HCT116 (cell line): ENCODE measurements at regions not wholly inside any gene's neighbourhood (a gene's known extent, or its start where the extent isn't known, plus 50 kb on each side); places are given as distances from the start of the nearest gene placed in this dataset.

ENCODE experiments used
- ATAC-seq: fragments of 200-7000 bp; cut with Tn5 transposase; 2 replicates; pipeline ENCODE4 v1.9.1; 2020; ENCODE audit warnings: mild to moderate bottlenecking, moderate library complexity
- BruUV-seq: library from RNA; stranded (reverse); fragments of 400-500 nt; replicated peaks from 2 replicates; lab custom pipeline; 2021; lab: Mats Ljungman, UMichigan
- CTCF ChIA-PET: fragments of 300-600 bp; sonication (Branson Sonifier 250); formaldehyde crosslinking; loops from one replicate; lab custom pipeline; 2021; ENCODE audit warnings: antibody characterized with exemption; lab: Charles Lee
- POLR2A ChIA-PET: fragments of 300-600, 350-600 bp; sonication (Branson Sonifier 250); formaldehyde crosslinking; loops from one replicate; lab custom pipeline; 2021; ENCODE audit warnings: antibody characterized with exemption; lab: Charles Lee
- RAD21 ChIA-PET, 2 experiments: fragments of 300-600 bp; sonication (Branson Sonifier 250); formaldehyde crosslinking; loops; one replicate each; lab custom pipeline; 2023; ENCODE audit warnings: low total read pairs in 2 of 2; ENCODE audit not compliant: uncharacterized antibody in 2 of 2, unreplicated experiment in 2 of 2, low non-redundant PET in 1 of 2; lab: Charles Lee
- DNase-seq: peaks from one replicate; pipeline ENCODE4 v3.0.0-alpha.2; 2010; ENCODE audit warnings: low read depth, low spot score
- H2AFZ ChIP-seq: fragments of 200-600 bp; shearing (Covaris generic), sonication (generic); 2 replicates; pipeline ENCODE4 v1.6.1; 2017; ENCODE audit warnings: low read depth, mixed run types, mixed read lengths, antibody characterized with exemption, low read length; ENCODE audit not compliant: poor library complexity, severe bottlenecking
- H3K27ac ChIP-seq: 2 replicates; pipeline ENCODE4 v1.5.1; 2012; ENCODE audit warnings: low read depth, low read length
- H3K27me3 ChIP-seq: fragments of 200-600 bp; sonication (generic); 2 replicates; pipeline ENCODE4 v1.6.1; 2016; ENCODE audit warnings: mixed run types, low read length, mixed read lengths; ENCODE audit not compliant: insufficient read depth
- H3K36me3 ChIP-seq, 2 experiments: fragments of 200-500 bp in 1 of 2; fragments of 200-600 bp in 1 of 2; sonication (Bioruptor generic) in 1 of 2; sonication (generic) in 1 of 2; 2 replicates each; pipeline versions ENCODE4 v1.5.1 to v1.6.1; 2014 to 2016; ENCODE audit warnings: low read length in 2 of 2, inconsistent platforms in 1 of 2, mixed read lengths in 1 of 2, mixed run types in 1 of 2; ENCODE audit not compliant: insufficient read depth in 2 of 2, control insufficient read depth in 1 of 2
- H3K4me1 ChIP-seq, 2 experiments: fragments of 200-600 bp in 1 of 2; sonication (generic) in 1 of 2; 2 replicates each; pipeline versions ENCODE4 v1.5.1 to v1.6.1; 2012 to 2017; ENCODE audit warnings: low read length in 2 of 2, inconsistent platforms in 1 of 2, mild to moderate bottlenecking in 1 of 2, mixed read lengths in 1 of 2, mixed run types in 1 of 2, moderate library complexity in 1 of 2; ENCODE audit not compliant: insufficient read depth in 2 of 2, control insufficient read depth in 1 of 2
- H3K4me2 ChIP-seq: fragments of 200-600 bp; sonication (generic); 2 replicates; pipeline ENCODE4 v1.6.1; 2017; ENCODE audit warnings: mixed run types, low read length, mixed read lengths
- H3K4me3 ChIP-seq, 2 experiments: fragments of 200-600 bp in 1 of 2; sonication (generic) in 1 of 2; replicated peaks in 1 of 2; 2 replicates each; pipeline ENCODE4 v1.5.1; 2011 to 2016; ENCODE audit warnings: low read length in 2 of 2, control low read depth in 1 of 2, low read depth in 1 of 2, mild to moderate bottlenecking in 1 of 2, mixed read lengths in 1 of 2, mixed run types in 1 of 2
- H3K79me2 ChIP-seq: fragments of 200-600 bp; sonication (generic); 2 replicates; pipeline ENCODE4 v1.6.1; 2017; ENCODE audit warnings: mild to moderate bottlenecking, mixed run types, low read length, moderate library complexity, mixed read lengths; ENCODE audit not compliant: insufficient read depth
- H3K9ac ChIP-seq: fragments of 200-600 bp; sonication (generic); 2 replicates; pipeline ENCODE4 v1.6.1; 2016; ENCODE audit warnings: low read length, mixed read lengths
- H3K9me2 ChIP-seq: fragments of 200-600 bp; sonication (generic), shearing (Covaris generic); 2 replicates; pipeline ENCODE4 v1.6.1; 2017; ENCODE audit warnings: mixed run types, mild to moderate bottlenecking, moderate library complexity; ENCODE audit not compliant: insufficient read depth
- H3K9me3 ChIP-seq, 2 experiments: fragments of 200-500 bp in 1 of 2; fragments of 200-600 bp in 1 of 2; sonication (Bioruptor generic) in 1 of 2; sonication (generic) in 1 of 2; 2 replicates each; pipeline ENCODE4 v1.6.1; 2014 to 2017; ENCODE audit warnings: low read length in 2 of 2, mixed read lengths in 2 of 2, inconsistent platforms in 1 of 2, low read depth in 1 of 2, mild to moderate bottlenecking in 1 of 2, mixed run types in 1 of 2, moderate library complexity in 1 of 2; ENCODE audit not compliant: control insufficient read depth in 1 of 2, insufficient read depth in 1 of 2
- H4K20me1 ChIP-seq: fragments of 200-600 bp; sonication (generic), shearing (Covaris generic); 2 replicates; pipeline ENCODE4 v1.6.1; 2017; ENCODE audit warnings: mixed run types, mild to moderate bottlenecking, moderate library complexity; ENCODE audit not compliant: insufficient read depth
- EGR1 ChIP-seq: IDR thresholded peaks from 2 replicates; pipeline ENCODE4 v1.6.1; 2012; ENCODE audit warnings: low read depth
- ELF1 ChIP-seq: IDR thresholded peaks from 2 replicates; pipeline ENCODE4 v1.6.1; 2012; ENCODE audit warnings: low read depth, borderline replicate concordance
- FOSL1 ChIP-seq: IDR thresholded peaks from 2 replicates; pipeline ENCODE4 v1.6.1; 2012; ENCODE audit warnings: low read depth
- POLR2A ChIP-seq: IDR thresholded peaks from 2 replicates; pipeline ENCODE4 v1.7.0; 2011; ENCODE audit warnings: borderline replicate concordance; ENCODE audit not compliant: insufficient read depth, insufficient read length; ENCODE audit errors: extremely low read depth
- POLR2AphosphoS5 ChIP-seq: IDR thresholded peaks from 2 replicates; pipeline ENCODE4 v1.6.1; 2011; ENCODE audit warnings: mild to moderate bottlenecking, low read depth, low read length, moderate library complexity
- REST ChIP-seq: IDR thresholded peaks from 2 replicates; pipeline ENCODE4 v1.6.1; 2012; ENCODE audit warnings: low read depth
- SIN3A ChIP-seq: IDR thresholded peaks from 2 replicates; pipeline ENCODE4 v1.6.1; 2012; ENCODE audit warnings: low read depth
- SRF ChIP-seq: IDR thresholded peaks from 2 replicates; pipeline ENCODE4 v1.6.1; 2012; ENCODE audit warnings: low read depth
- TCF7L2 ChIP-seq: IDR thresholded peaks from 2 replicates; pipeline ENCODE4 v1.7.0; 2011; ENCODE audit warnings: borderline replicate concordance, inconsistent platforms; ENCODE audit not compliant: insufficient read depth, insufficient read length; ENCODE audit errors: extremely low read depth
- ZFX ChIP-seq: fragments of 450-650 bp; IDR thresholded peaks from 2 replicates; pipeline ENCODE4 v1.6.1; 2017
- ZNF274 ChIP-seq: fragments of 200-500 bp; sonication (Bioruptor generic); IDR thresholded peaks from 2 replicates; pipeline ENCODE4 v1.6.1; 2014; ENCODE audit warnings: mild to moderate bottlenecking, low read depth, low read length, inconsistent platforms
- intact Hi-C: fragments of 100-400 bp; cut with micrococcal nuclease; formaldehyde crosslinking; loops from 2 replicates; pipeline ENCODE4 v1.10.0; 2022
- TF ChIP-seq, protein P1 (sequence below): IDR thresholded peaks from 2 replicates; pipeline ENCODE4 v1.6.1; 2011; ENCODE audit warnings: mild to moderate bottlenecking, low read length, moderate library complexity; ENCODE audit not compliant: insufficient replicate concordance; ENCODE audit errors: extremely low read depth

GRCh38 chr7:63041786-63042185 is 956.9 kb upstream of the ZNF722 start:
- H3K27ac ChIP-seq = no peak overlapping the region
- no peak overlapping the region for H2AFZ ChIP-seq
- ChIA-PET RAD21 (no interaction called here), CTCF (no interaction called here), POLR2A (no interaction called here)
- no peak for ATAC-seq
- H3K36me3 ChIP-seq = no peaks in the 10 kb centered on the region
- no peaks in the 10 kb centered on the region for H3K9me2 ChIP-seq
- DNase-seq = no peak
- BruUV-seq = no TSS peak
- H3K79me2 ChIP-seq = no peaks in the 10 kb centered on the region
- no peak overlapping the region for H3K9ac ChIP-seq
- TF ChIP-seq SRF (no peak), ZFX (no peak)
- intact Hi-C loops = no loop called here
- no peaks in the 10 kb centered on the region for H3K4me1 ChIP-seq
- no peaks in the 10 kb centered on the region for H3K27me3 ChIP-seq
- peaks cover 0 to 36% of the 10 kb centered on the region in 2 experiments; a peak in 2 of 4 replicates for H3K9me3 ChIP-seq
- no peaks in the 10 kb centered on the region for H4K20me1 ChIP-seq
- no peak overlapping the region for H3K4me2 ChIP-seq
- no peak overlapping the region for H3K4me3 ChIP-seq

GRCh38 chr7:63042730-63043511 is 955.7 kb upstream of the ZNF722 start:
- H3K4me1 ChIP-seq = no peaks in the 10 kb centered on the region
- POLR2A ChIA-PET = no interaction called here
- RAD21 ChIA-PET = no interaction called here
- no peak overlapping the region for H2AFZ ChIP-seq
- no peaks in the 10 kb centered on the region for H3K79me2 ChIP-seq
- no peaks in the 10 kb centered on the region for H3K9me2 ChIP-seq
- no peak overlapping the region for H3K9ac ChIP-seq
- H3K9me3 ChIP-seq = peaks cover 0 to 35% of the 10 kb centered on the region in 2 experiments; a peak in 2 of 4 replicates
- no peak overlapping the region for H3K4me3 ChIP-seq
- intact Hi-C loops = no loop called here
- TF ChIP-seq EGR1 (no peak), POLR2AphosphoS5 (no peak), TCF7L2 (no peak), SIN3A (no peak), ZFX (no peak), REST (no peak), POLR2A (no peak), ELF1 (no peak), FOSL1 (no peak), ZNF274 (no peak)
- TF ChIP-seq, protein P1, sequence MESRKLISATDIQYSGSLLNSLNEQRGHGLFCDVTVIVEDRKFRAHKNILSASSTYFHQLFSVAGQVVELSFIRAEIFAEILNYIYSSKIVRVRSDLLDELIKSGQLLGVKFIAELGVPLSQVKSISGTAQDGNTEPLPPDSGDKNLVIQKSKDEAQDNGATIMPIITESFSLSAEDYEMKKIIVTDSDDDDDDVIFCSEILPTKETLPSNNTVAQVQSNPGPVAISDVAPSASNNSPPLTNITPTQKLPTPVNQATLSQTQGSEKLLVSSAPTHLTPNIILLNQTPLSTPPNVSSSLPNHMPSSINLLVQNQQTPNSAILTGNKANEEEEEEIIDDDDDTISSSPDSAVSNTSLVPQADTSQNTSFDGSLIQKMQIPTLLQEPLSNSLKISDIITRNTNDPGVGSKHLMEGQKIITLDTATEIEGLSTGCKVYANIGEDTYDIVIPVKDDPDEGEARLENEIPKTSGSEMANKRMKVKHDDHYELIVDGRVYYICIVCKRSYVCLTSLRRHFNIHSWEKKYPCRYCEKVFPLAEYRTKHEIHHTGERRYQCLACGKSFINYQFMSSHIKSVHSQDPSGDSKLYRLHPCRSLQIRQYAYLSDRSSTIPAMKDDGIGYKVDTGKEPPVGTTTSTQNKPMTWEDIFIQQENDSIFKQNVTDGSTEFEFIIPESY = no peak
- TF ChIP-seq, all 23 proteins: peak for 0
- H4K20me1 ChIP-seq = no peaks in the 10 kb centered on the region
- CTCF ChIA-PET = no interaction called here
- H3K36me3 ChIP-seq = no peaks in the 10 kb centered on the region
- DNase-seq (no peak), ATAC-seq (no peak)
- no peak overlapping the region for H3K4me2 ChIP-seq
- H3K27ac ChIP-seq = no peak overlapping the region
- no peaks in the 10 kb centered on the region for H3K27me3 ChIP-seq
- BruUV-seq = no TSS peak
